Activated B cell treated with CpG ODN at 0.5 μM for 24 hours (primary cell): ENCODE measurements at regions not wholly inside any gene's neighbourhood (a gene's known extent, or its start where the extent isn't known, plus 50 kb on each side); places are given as distances from the start of the nearest gene placed in this dataset.
"Not testable (repeated sequence)": the region's sequence is repeated elsewhere in the genome, so short reads cannot be mapped to it uniquely, and the experiment has no call there.

Experiments used
- ATAC-seq: fragments of 200-7000 bp; cut with Tn5 transposase; one replicate; pipeline ENCODE4 v1.10.0; 2021; ENCODE audit warnings: low read depth, mild to moderate bottlenecking, moderate library complexity
- CTCF ChIA-PET: fragments of 350-600 bp; sonication (Branson Sonifier 250); formaldehyde crosslinking; loops from one replicate; lab custom pipeline; 2021; ENCODE audit warnings: antibody characterized with exemption; lab: Charles Lee
- POLR2A ChIA-PET: fragments of 350-600 bp; sonication (Branson Sonifier 250); formaldehyde crosslinking; loops from one replicate; lab custom pipeline; 2021; ENCODE audit warnings: antibody characterized with exemption; lab: Charles Lee
- DNase-seq: peaks from one replicate; pipeline ENCODE4 v3.0.0; 2022
- H3K27ac Mint-ChIP-seq: one replicate; pipeline ENCODE4 v1.8.0; 2020; ENCODE audit warnings: mixed read lengths
- H3K27me3 Mint-ChIP-seq: one replicate; pipeline ENCODE4 v1.8.0; 2021; ENCODE audit warnings: mixed read lengths
- H3K36me3 Mint-ChIP-seq: one replicate; pipeline ENCODE4 v1.8.0; 2021; ENCODE audit warnings: low read depth, mixed read lengths
- H3K4me1 Mint-ChIP-seq: one replicate; pipeline ENCODE4 v1.8.0; 2021; ENCODE audit warnings: mixed read lengths
- H3K4me3 Mint-ChIP-seq: one replicate; pipeline ENCODE4 v1.8.0; 2020; ENCODE audit warnings: mild to moderate bottlenecking, mixed read lengths
- H3K9me3 Mint-ChIP-seq: one replicate; pipeline ENCODE4 v1.8.0; 2020; ENCODE audit warnings: mixed read lengths
- intact Hi-C: fragments of 100-400 bp; cut with micrococcal nuclease; formaldehyde crosslinking; loops from one replicate; pipeline ENCODE4 v1.15.1; 2024
- TF ChIP-seq, protein P1 (sequence below): fragments of 200-600 bp; IDR thresholded peaks from one replicate; pipeline ENCODE4 v1.8.0; 2022; ENCODE audit warnings: antibody characterized with exemption, mild to moderate bottlenecking

DNA sequence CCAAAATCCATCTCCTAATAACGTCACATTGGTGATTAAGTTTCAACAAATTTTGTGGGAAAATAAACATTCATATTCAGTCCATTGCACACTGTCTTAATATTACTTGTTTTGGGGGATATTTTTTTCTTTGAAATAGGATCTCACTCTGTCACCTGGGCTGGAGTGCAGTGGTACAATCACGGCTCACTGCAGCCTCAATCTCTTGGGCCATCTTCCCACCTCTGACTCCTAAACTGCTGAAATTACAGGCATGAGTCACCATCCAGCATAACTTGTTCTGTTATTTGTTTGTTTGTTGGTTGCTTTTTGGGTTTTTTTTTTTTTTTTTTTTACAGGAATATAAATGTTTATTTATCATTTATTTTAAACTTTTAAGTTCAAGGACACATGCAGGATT is 556.1 kb upstream of the SLITRK6 start:
- TF ChIP-seq, protein P1, sequence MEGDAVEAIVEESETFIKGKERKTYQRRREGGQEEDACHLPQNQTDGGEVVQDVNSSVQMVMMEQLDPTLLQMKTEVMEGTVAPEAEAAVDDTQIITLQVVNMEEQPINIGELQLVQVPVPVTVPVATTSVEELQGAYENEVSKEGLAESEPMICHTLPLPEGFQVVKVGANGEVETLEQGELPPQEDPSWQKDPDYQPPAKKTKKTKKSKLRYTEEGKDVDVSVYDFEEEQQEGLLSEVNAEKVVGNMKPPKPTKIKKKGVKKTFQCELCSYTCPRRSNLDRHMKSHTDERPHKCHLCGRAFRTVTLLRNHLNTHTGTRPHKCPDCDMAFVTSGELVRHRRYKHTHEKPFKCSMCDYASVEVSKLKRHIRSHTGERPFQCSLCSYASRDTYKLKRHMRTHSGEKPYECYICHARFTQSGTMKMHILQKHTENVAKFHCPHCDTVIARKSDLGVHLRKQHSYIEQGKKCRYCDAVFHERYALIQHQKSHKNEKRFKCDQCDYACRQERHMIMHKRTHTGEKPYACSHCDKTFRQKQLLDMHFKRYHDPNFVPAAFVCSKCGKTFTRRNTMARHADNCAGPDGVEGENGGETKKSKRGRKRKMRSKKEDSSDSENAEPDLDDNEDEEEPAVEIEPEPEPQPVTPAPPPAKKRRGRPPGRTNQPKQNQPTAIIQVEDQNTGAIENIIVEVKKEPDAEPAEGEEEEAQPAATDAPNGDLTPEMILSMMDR: no peak
- CTCF ChIA-PET: no interaction called here
- no peak for ATAC-seq

DNA sequence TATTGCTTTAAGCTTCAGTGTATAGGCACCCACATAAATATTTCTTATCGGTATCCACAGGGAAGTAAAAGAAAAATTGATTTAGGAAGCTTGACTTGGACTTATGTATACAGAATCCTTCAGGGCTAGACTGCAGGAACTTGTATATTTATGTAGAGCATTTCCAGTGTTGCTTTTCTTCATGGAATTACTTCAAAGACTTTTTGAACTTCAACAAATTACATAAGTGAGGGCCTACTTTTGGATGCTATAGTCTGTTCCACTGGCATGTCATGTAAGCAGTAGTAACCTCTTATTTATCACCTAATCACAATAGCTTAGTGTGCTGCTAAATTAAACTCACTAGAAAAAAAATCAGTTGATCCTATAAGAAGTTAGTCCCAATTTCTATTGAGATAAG is 557.9 kb upstream of the SLITRK6 start:
- Mint-ChIP-seq H3K4me3 (no peak overlapping the region), H3K36me3 (no peaks in the 10 kb centered on the region), H3K27ac (no peak overlapping the region), H3K27me3 (no peaks in the 10 kb centered on the region), H3K9me3 (peaks cover 7% of the 10 kb centered on the region), H3K4me1 (no peaks in the 10 kb centered on the region)
- TF ChIP-seq, protein P1: no peak
- intact Hi-C loops: no loop called here
- ATAC-seq (no peak), DNase-seq (no peak)
- POLR2A ChIA-PET: no interaction called here
- CTCF ChIA-PET: no interaction called here

More for the DNA sequence above, 556.1 kb upstream of the SLITRK6 start:
- Mint-ChIP-seq H3K4me1 (no peaks in the 10 kb centered on the region), H3K4me3 (no peak overlapping the region), H3K27me3 (no peaks in the 10 kb centered on the region), H3K27ac (no peak overlapping the region), H3K36me3 (no peaks in the 10 kb centered on the region), H3K9me3 (peaks cover 7% of the 10 kb centered on the region)
- no peak for DNase-seq
- intact Hi-C loops: no loop called here
- POLR2A ChIA-PET: no interaction called here

DNA sequence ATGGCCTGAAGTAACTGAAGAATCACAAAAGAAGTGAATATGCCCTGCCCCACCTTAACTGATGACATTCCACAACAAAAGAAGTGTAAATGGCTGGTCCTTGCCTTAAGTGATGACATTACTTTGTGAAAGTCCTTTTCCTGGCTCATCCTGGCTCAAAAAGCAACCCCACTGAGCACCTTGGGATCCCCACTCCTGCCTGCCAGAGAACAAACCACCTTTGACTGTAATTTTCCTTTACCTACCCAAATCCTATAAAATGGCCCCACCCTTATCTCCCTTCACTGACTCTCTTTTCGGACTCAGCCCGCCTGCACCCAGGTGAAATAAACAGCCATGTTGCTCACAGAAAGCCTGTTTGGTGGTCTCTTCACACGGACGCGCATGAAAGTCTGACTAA is 564.5 kb upstream of the SLITRK6 start:
- DNase-seq: not testable (repeated sequence)

DNA sequence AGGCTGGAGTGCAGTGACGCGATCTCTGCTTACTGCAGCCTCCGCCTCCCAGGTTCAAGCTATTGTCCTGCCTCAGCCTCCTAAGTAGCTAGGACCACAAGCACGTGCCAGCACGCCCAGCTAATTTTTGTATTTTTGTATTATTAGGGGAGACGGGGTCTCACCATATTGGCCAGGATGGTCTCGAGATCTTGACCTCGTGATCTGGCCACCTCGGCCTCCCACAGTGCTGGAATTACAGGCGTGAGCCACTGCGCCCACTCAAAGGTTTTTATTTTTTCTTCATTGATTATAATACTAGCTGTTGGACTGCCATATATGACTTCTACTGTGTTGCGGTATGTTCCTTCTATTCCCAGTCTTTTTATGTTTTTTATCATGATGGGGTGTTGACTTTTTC is 569.7 kb upstream of the SLITRK6 start:
- Mint-ChIP-seq H3K27me3 (no peaks in the 10 kb centered on the region), H3K36me3 (no peaks in the 10 kb centered on the region), H3K4me3 (no peak overlapping the region), H3K4me1 (no peaks in the 10 kb centered on the region), H3K27ac (no peak overlapping the region), H3K9me3 (peaks cover 11% of the 10 kb centered on the region)
- TF ChIP-seq, protein P1: no peak
- CTCF ChIA-PET: no interaction called here
- DNase-seq (no peak), ATAC-seq (no peak)
- intact Hi-C loops: no loop called here
- POLR2A ChIA-PET: no interaction called here

More for the DNA sequence above, 564.5 kb upstream of the SLITRK6 start:
- intact Hi-C loops, H3K27ac Mint-ChIP-seq, H3K4me3 Mint-ChIP-seq, POLR2A ChIA-PET, ATAC-seq, H3K9me3 Mint-ChIP-seq, H3K27me3 Mint-ChIP-seq, H3K4me1 Mint-ChIP-seq, CTCF ChIA-PET, H3K36me3 Mint-ChIP-seq: not testable (repeated sequence)

DNA sequence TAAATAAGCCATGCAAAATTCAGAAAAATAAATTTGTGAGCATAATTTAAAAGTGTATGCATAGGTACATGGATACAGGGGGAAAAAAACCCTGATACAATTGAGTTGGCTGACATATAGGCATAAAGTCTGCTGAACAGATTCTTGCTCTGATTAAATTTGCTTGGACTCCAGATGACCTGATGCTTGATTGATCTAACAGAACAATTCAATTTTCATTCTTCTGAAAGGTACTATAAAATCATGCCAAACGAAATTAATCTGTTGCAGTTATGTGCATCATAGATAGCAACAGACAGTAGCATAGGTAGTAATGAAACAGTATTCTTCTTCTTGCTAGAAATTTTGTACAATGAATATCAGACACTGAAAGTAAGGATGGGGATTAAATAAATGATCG is 578.2 kb upstream of the SLITRK6 start:
- Mint-ChIP-seq H3K4me3 (no peak overlapping the region), H3K36me3 (no peaks in the 10 kb centered on the region), H3K4me1 (no peaks in the 10 kb centered on the region), H3K27me3 (no peaks in the 10 kb centered on the region), H3K27ac (no peak overlapping the region), H3K9me3 (peaks cover 6% of the 10 kb centered on the region)
- TF ChIP-seq, protein P1: no peak
- intact Hi-C loops: no loop called here
- ATAC-seq (no peak), DNase-seq (no peak)
- CTCF ChIA-PET: no interaction called here
- POLR2A ChIA-PET: no interaction called here

DNA sequence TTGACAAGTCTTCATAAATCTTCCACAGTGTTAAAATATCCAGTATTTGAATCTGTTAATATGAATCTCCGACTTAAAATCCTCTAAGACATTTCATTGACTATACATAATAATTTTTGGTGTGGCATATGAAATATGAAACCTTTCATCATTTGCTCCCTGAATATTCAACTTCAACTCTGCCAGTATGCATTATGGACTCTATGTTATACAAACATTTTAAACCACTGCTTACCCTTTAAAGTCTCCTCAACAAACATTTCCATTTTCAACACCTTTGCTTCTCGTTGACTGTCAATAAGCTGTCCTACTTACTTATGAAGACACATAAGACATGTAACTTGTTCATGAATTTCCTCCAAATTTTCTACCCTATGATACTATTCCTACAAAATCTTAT is 579.4 kb upstream of the SLITRK6 start:
- H3K4me1 Mint-ChIP-seq: no peaks in the 10 kb centered on the region
- H3K27me3 Mint-ChIP-seq: no peaks in the 10 kb centered on the region
- H3K36me3 Mint-ChIP-seq: no peaks in the 10 kb centered on the region
- CTCF ChIA-PET: no interaction called here
- POLR2A ChIA-PET: no interaction called here
- DNase-seq (no peak), ATAC-seq (no peak)
- no peak overlapping the region for H3K4me3 Mint-ChIP-seq
- TF ChIP-seq, protein P1: no peak
- intact Hi-C loops: no loop called here
- H3K9me3 Mint-ChIP-seq: peaks cover 2% of the 10 kb centered on the region
- H3K27ac Mint-ChIP-seq: no peak overlapping the region
